GF-D8 (cell line): ENCODE measurements at regions not wholly inside any gene's neighbourhood (a gene's known extent, or its start where the extent isn't known, plus 50 kb on each side); places are given as distances from the start of the nearest gene placed in this dataset.
A peak's percentile ranks its signal among the peaks of the same experiment; 100 is the strongest.
"Not testable (repeated sequence)": the region's sequence is repeated elsewhere in the genome, so short reads cannot be mapped to it uniquely, and the experiment has no call there.

Source experiments
- DNase-seq: peaks from one replicate; lab custom pipeline; 2025; lab: John Stamatoyannopoulos, UW

GRCh38 chr3:18189282-18190050 is 235.7 kb downstream of the SATB1 start:
- DNase-seq, result no peak

- no peak for DNase-seq
These were observed 236.6 kb downstream of the SATB1 start for GRCh38 chr3:18188491-18188890.

GRCh38 chr3:18185624-18186023 is 239.5 kb downstream of the SATB1 start:
- no peak for DNase-seq

GRCh38 chr3:18182923-18183322 is 242.2 kb downstream of the SATB1 start:
- DNase-seq, result not testable (repeated sequence)

GRCh38 chr3:18179521-18179920 is 245.6 kb downstream of the SATB1 start:
- DNase-seq, result no peak

- no peak for DNase-seq
These were observed 247.9 kb downstream of the SATB1 start for GRCh38 chr3:18177271-18177670.

- not testable (repeated sequence) for DNase-seq
These were observed 251.2 kb downstream of the SATB1 start for GRCh38 chr3:18173891-18174290.

- DNase-seq, result no peak
These were observed 265.5 kb downstream of the SATB1 start for GRCh38 chr3:18159681-18160080.

GRCh38 chr3:18153571-18154173 is 271.5 kb downstream of the SATB1 start:
- DNase-seq, result no peak

- no peak for DNase-seq
These were observed 273.9 kb downstream of the SATB1 start for GRCh38 chr3:18151199-18151598.

GRCh38 chr3:18149935-18150334 is 275.2 kb downstream of the SATB1 start:
- DNase-seq, result no peak

GRCh38 chr3:18149386-18149785 is 275.8 kb downstream of the SATB1 start:
- DNase-seq, result no peak

GRCh38 chr3:18144571-18144970 is 280.6 kb downstream of the SATB1 start:
- no peak for DNase-seq

GRCh38 chr3:18143258-18143780 is 281.8 kb downstream of the SATB1 start:
- no peak for DNase-seq

GRCh38 chr3:18137958-18138357 is 287.2 kb downstream of the SATB1 start:
- no peak for DNase-seq

- no peak for DNase-seq
These were observed 289.9 kb downstream of the SATB1 start for GRCh38 chr3:18135060-18135814.

GRCh38 chr3:18134386-18135059 is 290.6 kb downstream of the SATB1 start:
- no peak for DNase-seq

GRCh38 chr3:18132991-18133390 is 292.1 kb downstream of the SATB1 start:
- DNase-seq, result no peak

- peak; percentile 6 for DNase-seq
These were observed 297.1 kb downstream of the SATB1 start for GRCh38 chr3:18127859-18128681.

- peak; percentile 37 for DNase-seq
These were observed 297.8 kb downstream of the SATB1 start for GRCh38 chr3:18127174-18127858.

- DNase-seq, result no peak
These were observed 298.4 kb downstream of the SATB1 start for GRCh38 chr3:18126772-18127171.
